D721Med (cell line): ENCODE measurements at regions not wholly inside any gene's neighbourhood (a gene's known extent, or its start where the extent isn't known, plus 50 kb on each side); places are given as distances from the start of the nearest gene placed in this dataset.

Experiments
- DNase-seq: peaks from one replicate; pipeline ENCODE4 v3.0.0; 2011; ENCODE audit warnings: low spot score; ENCODE audit not compliant: insufficient read length
- FAIRE-seq: peaks from 2 replicates; lab custom pipeline; 2011; peaks lifted over from hg19 to GRCh38; lab: Jason Lieb, UNC
- TF ChIP-seq, protein P1 (sequence below): IDR thresholded peaks from 2 replicates; pipeline ENCODE4 v1.5.1; 2012; ENCODE audit warnings: mild to moderate bottlenecking, control low read depth; ENCODE audit not compliant: insufficient read depth; ENCODE audit errors: missing control alignments

DNA sequence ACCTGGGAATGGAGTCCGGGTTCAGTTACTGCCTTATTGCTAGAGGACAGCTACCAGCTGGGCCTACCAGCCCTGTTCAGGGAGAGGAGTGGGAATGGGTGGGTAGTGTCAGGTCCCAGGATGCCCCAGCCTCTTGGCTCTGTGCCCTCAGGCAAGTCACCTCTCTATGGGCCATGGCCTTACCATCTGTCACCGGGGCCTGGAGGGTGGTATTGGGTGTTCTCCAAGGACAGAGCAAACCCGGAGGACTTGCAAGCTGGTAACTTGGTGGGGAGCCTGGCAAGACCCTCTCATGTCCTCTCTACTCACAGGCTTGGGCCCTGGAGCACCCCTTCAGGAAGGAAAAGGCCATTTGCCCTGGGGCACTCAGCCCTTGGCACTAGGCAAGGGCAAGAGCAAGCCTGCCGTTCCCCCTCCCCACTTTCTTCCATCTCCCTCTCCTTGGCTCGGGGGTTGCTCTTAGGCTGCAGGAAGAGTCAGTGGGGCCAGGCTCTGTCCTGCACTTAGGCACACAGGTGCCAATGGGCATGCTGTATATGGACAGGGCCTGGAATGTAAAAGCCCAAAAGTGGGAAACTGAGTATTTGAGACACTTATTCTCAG lies 170.0 kb upstream of the ZNF267 start:
- TF ChIP-seq, protein P1, sequence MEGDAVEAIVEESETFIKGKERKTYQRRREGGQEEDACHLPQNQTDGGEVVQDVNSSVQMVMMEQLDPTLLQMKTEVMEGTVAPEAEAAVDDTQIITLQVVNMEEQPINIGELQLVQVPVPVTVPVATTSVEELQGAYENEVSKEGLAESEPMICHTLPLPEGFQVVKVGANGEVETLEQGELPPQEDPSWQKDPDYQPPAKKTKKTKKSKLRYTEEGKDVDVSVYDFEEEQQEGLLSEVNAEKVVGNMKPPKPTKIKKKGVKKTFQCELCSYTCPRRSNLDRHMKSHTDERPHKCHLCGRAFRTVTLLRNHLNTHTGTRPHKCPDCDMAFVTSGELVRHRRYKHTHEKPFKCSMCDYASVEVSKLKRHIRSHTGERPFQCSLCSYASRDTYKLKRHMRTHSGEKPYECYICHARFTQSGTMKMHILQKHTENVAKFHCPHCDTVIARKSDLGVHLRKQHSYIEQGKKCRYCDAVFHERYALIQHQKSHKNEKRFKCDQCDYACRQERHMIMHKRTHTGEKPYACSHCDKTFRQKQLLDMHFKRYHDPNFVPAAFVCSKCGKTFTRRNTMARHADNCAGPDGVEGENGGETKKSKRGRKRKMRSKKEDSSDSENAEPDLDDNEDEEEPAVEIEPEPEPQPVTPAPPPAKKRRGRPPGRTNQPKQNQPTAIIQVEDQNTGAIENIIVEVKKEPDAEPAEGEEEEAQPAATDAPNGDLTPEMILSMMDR = no peak
- FAIRE-seq = no peak
- no peak for DNase-seq

DNA sequence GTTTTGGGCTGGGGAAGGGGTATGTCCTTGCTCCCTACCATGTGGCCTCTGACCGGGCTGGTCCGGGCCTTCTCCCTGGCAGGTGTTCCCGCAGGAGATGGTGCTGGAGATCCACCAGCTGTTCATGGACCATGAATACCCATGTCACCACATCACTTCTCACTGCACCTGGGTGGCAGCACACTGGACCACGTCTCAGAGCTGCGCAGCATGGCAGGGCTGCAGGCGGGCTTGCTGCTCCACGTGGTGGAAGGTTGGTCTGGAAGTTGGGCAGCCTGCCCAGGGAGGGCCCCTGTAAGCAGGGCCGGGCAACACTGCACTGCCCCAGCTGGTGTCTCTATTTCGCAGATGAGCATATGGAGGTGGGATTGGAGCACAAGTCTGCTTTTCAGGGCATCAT lies 169.5 kb upstream of the ZNF267 start:
- TF ChIP-seq, protein P1 = no peak
- DNase-seq = no peak
- FAIRE-seq = no peak

DNA sequence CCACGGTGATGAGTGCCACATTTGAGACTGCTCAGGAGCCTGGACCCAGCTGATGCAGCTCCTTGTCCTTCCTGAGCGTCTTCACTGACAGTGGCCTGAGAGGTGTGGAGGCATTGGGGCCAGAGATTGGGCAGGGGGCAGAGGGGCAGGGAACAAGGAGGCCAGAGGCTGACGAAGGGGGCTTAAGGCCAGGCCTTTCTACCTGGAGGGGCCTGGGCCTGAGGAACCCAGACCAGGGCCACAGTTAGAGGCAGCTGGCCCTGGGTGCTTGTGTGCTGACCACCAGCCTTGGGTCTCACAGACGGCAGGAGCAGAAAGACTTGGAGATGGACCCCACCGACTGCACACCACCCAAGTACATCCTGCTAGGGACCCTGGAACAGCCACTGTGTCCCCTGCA lies 168.2 kb upstream of the ZNF267 start:
- DNase-seq = no peak
- no peak for FAIRE-seq
- TF ChIP-seq, protein P1 = no peak

DNA sequence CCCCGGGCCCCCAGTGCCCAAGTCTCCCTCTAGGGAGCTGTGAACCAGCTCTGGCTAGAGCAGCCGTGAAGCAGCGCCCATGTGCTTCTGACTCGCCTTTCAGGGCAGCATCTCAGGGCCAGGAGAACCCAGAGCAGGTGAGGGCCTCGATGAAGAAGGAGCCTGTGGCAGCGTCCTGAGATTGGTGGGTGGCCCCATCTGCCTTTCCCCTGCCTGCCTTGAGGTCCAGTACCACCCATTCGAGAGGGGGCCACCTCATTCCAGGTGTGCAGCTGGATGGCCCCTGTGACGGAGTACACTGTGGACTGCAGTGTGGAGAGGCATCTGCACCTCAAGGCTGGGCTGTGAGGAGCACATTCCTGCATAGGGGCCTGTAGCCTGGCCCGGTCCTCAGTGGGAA lies 167.3 kb upstream of the ZNF267 start:
- no peak for DNase-seq
- FAIRE-seq = no peak
- TF ChIP-seq, protein P1 = no peak

DNA sequence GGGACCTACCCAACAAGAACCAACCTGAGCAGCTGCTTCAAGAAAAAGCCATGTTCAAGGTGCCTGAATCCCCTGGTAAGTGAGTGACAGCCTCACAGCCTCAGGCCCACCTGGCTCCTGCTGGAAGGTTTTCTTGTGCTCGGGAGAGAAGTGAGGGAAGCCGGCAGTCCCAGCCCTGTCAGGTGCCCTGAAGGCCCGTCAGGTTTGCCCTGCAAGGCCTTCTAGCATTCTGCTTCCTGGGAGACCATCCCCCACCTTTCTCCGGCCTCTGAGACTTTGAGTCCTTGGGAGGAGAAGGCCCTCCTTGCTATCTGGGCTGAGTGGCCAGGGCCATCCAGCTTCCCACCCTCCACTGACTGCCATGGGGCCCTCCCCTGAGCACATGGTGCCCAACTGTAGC lies 166.7 kb upstream of the ZNF267 start:
- TF ChIP-seq, protein P1 = no peak
- FAIRE-seq (no peak), DNase-seq (no peak)

DNA sequence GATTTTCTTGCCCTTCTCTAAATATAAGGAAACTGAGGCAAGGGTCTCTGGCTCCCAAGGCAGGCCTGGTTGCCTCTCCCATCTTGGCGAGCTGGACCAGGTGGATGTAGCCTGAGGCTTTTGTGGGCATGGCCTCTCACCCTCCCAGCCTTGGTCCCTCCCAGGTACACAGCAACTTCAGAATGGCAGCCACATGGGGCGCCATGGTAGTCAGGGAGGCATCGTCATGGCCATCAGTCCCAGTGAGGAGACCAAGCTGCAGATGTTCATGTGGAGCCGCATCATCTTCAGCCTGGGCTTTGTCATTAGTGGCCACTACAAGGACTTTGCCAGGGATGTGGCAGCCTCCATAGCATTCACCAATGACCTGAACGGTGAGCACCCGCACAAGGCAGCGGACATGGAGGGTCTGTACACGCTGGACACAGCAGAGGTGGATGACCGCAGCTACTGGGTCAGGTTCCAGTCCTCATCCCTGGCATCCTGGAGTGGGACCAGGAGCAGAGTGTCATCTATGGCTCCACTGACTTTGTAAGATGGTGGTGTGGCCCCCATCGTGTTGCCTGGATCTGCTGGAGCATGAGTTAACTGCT lies 165.8 kb upstream of the ZNF267 start:
- FAIRE-seq (no peak), DNase-seq (no peak)
- TF ChIP-seq, protein P1 = no peak

DNA sequence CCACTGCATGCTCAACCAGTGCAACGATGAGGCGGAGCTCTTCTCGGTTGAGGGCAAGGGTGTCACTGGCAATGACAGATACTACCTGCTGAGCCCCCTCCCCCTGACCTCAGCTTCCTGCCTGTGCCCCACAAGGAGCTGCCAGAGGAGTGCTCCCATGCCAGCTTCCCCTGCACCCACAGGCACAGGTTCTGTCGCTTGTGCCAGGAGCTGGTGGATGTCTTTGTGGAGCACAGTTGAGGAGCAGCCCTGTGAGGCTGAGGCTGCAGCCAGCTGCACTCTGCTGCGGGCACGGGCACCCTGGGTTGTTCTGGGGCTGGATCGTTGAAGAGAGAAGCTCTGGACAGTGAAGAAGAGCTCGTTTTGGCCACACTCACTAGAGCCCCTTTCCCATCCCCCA lies 165.3 kb upstream of the ZNF267 start:
- no peak for FAIRE-seq
- no peak for DNase-seq
- TF ChIP-seq, protein P1 = no peak
